GM23248 (cell line): ENCODE measurements at regions not wholly inside any gene's neighbourhood (a gene's known extent, or its start where the extent isn't known, plus 50 kb on each side); places are given as distances from the start of the nearest gene placed in this dataset.

ENCODE experiments used
- EZH2 ChIP-seq: fragments of 200-600 bp; sonication (generic); IDR thresholded peaks from 2 replicates; pipeline ENCODE4 v1.6.1; 2018; ENCODE audit warnings: antibody characterized with exemption, mild to moderate bottlenecking; ENCODE audit not compliant: insufficient read depth, poor library complexity, severe bottlenecking
- EZH2phosphoT487 ChIP-seq: fragments of 200-600 bp; sonication (generic); IDR thresholded peaks from 2 replicates; pipeline ENCODE4 v1.6.1; 2018; ENCODE audit warnings: antibody characterized with exemption, moderate library complexity, mild to moderate bottlenecking, low read depth; ENCODE audit not compliant: insufficient read depth

DNA sequence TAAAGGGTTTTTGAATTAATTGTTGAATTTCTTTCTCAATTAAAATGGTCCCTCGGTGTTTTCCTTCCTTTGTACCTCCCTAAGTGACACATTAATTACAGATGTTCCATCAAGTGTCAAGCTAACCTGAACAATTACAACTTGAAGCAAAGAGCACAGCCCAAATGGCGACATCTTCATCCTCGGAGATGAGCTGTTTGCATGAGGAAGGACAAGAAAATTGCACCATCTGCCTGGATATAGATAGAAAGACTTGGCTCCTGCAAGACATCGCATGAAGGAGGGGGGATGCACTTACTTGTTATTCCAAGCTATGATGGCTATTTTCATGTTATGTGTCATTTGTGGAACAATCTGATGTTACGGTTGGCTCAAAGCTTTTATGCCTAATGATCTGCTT lies 86.4 kb upstream of the ZKSCAN2 start:
- TF ChIP-seq EZH2phosphoT487 (no peak), EZH2 (no peak)
